ENCODE measurements at regions not wholly inside any gene's neighbourhood (a gene's known extent, or its start where the extent isn't known, plus 50 kb on each side); places are given as distances from the start of the nearest gene placed in this dataset.

- no peak for TF ChIP-seq POLR2A (IDR thresholded peaks at IDR 0.05; ENCODE audit: low read depth, low read length)
- TF ChIP-seq POU2F2 (IDR thresholded peaks at IDR 0.05; ENCODE audit: low read depth, low read length), result no peak
- TF ChIP-seq POLR2AphosphoS5 (IDR thresholded peaks at IDR 0.05; ENCODE audit: low read depth, low read length), result no peak
- TF ChIP-seq TAF1 (IDR thresholded peaks at IDR 0.05; ENCODE audit: low read depth, low read length), result no peak
Measured at GRCh38 chr3:175914785-175915184, 1055.7 kb downstream of the NAALADL2 start.

Data from GM12891 (cell line).